ENCODE measurements at regions not wholly inside any gene's neighbourhood (a gene's known extent, or its start where the extent isn't known, plus 50 kb on each side); places are given as distances from the start of the nearest gene placed in this dataset.

DNA sequence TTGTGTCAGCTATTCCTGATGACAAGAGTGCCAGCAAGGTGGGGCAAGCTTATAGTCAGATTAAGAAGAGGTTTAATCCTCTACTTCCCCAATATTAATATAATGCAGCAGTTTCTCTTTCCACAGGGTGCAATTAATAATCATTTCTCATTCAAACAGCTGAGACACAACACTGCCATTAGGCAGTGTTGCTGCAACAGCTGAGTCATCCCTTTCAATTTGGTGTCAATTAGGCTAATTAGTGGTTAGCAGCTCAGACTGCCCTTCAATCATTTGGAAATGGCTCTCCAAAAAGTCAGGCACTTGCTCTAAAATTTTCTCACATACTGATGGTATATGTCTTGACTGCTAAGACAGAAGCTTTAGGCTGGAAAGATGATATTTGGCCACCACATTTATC lies 265.7 kb upstream of the FAM241A start:
- H3K36me3 Mint-ChIP-seq, result no peaks in the 10 kb centered on the region
- no peaks in the 10 kb centered on the region for H3K4me1 Mint-ChIP-seq
- H3K27ac Mint-ChIP-seq, result no peak overlapping the region
- no peaks in the 10 kb centered on the region for H3K9me3 Mint-ChIP-seq
- no peak overlapping the region for H3K4me3 Mint-ChIP-seq
- DNase-seq, result no peak
- peaks cover 0 to 3% (median 0%) of the 10 kb centered on the region in 3 donors for H3K27me3 Mint-ChIP-seq (ENCODE audit: low read depth in 3 of 3)

DNA sequence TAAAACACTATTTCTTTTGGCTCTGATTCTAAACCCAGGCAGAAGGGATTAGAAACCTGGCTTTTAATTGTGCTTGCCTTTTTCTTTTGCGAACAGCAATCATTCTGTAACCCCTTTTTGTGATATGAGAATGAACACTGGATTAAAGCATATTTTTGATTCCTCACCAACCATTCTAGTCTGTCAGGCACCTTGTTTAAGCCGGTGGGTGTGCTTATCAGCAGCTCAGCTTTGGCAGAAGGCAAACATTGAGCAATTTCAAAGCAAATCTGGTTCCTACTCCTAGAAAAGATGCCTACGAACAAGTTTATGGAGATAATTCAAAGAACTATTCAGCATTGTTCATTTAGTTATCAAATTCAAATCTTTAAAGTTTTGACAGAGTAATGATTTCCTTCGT lies 265.1 kb upstream of the FAM241A start:
- Mint-ChIP-seq H3K27me3 (ENCODE audit: low read depth in 3 of 3) (peaks cover 0 to 1% (median 0%) of the 10 kb centered on the region in 3 donors), H3K36me3 (no peaks in the 10 kb centered on the region), H3K4me1 (no peaks in the 10 kb centered on the region), H3K27ac (no peak overlapping the region), H3K4me3 (no peak overlapping the region), H3K9me3 (peaks cover 0 to 3% (median under 1%) of the 10 kb centered on the region in 6 donors)
- DNase-seq, result no peak

DNA sequence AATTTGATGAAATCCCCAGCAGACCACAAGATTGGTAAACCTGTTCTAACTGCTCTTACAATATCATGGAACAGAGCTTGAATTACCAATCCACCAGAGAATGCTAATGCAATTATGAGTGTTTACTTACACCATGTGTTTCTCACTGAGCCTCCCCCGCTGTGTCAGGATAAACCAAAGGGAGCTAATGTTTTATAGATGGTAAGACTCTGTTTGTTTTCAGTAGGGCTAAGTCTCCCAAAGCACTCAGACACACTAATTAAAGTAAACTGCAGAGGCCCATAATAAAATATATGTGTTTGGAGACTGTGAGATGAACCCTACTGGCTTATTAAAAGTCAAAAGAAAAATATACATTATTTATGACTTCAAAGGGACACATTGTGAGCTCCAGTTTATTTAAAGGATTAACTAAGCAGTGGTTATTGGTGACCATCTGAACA lies 261.7 kb upstream of the FAM241A start:
- Mint-ChIP-seq H3K27ac (no peak overlapping the region), H3K9me3 (peaks cover 0 to 5% (median 2%) of the 10 kb centered on the region in 6 donors), H3K36me3 (no peaks in the 10 kb centered on the region), H3K4me1 (no peaks in the 10 kb centered on the region), H3K27me3 (ENCODE audit: low read depth in 3 of 3) (peaks cover 0 to 2% (median 0%) of the 10 kb centered on the region in 3 donors), H3K4me3 (no peak overlapping the region)
- no peak for DNase-seq

DNA sequence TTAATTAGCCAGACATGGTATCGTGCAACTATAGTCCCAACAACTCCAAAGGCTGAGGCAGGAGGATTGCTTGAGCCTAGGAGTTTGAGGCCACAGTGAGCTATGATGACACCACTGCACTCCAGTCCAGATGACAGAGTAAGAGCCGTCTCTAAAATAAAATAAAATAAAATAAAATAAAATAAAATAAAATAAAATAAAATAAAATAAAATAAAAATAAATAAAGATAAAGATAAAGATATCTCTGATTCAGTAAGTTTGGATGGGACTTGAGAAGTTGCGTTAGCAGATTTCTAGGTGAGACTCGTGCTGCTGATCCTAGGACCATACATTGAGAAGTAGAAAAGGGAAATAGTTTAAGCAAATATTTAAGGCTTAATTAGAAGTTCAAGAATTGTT lies 254.8 kb upstream of the FAM241A start:
- no peak for DNase-seq
- no peaks in the 10 kb centered on the region for H3K36me3 Mint-ChIP-seq
- H3K4me3 Mint-ChIP-seq, result no peak overlapping the region
- H3K9me3 Mint-ChIP-seq, result peaks cover 4 to 24% (median 7%) of the 10 kb centered on the region in 6 donors
- no peak overlapping the region for H3K27ac Mint-ChIP-seq
- no peaks in the 10 kb centered on the region for H3K4me1 Mint-ChIP-seq
- H3K27me3 Mint-ChIP-seq (ENCODE audit: low read depth in 3 of 3), result peaks cover 0 to 1% (median 0%) of the 10 kb centered on the region in 3 donors

DNA sequence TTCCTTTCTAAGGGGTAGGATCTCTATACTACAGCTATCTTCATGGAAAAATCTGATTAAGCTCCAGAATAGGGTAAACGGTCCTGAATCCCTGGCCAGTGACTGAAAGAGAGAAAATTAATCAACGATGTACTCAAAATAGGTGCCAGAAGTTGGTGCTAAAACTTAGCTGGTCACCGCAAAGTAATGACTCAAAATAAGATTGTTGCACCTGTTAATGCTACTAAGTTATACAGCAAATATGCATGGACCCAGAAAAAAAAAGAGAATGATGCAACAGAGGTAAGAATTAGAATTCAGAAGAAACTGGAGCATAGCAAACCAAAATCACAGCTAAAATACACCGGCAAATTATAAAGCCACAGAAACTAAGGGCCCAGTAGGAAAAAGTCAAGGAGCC lies 239.7 kb upstream of the FAM241A start:
- Mint-ChIP-seq H3K27me3 (ENCODE audit: low read depth in 3 of 3) (no peaks in the 10 kb centered on the region), H3K27ac (no peak overlapping the region), H3K36me3 (no peaks in the 10 kb centered on the region), H3K9me3 (peaks cover 0 to 6% (median 1%) of the 10 kb centered on the region in 6 donors), H3K4me1 (no peaks in the 10 kb centered on the region), H3K4me3 (no peak overlapping the region)
- no peak for DNase-seq

DNA sequence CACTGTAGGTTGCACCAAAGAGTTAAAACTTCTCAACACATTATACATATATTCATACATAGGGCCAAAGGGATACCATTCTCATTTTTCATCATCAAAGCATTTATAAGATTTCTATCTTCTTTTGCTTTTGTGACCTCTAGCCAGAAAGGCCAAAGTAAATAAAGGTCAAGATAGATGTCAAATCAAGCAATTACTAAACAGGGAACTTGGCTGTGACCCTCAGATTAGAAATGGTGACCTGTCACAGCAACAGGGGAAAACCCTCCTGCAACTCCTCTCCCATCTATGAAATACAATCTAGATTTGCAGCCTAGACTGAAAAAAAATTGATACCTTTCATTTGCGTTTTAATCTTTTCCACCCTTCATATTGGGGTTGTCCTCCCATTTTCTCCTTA lies 225.6 kb upstream of the FAM241A start:
- H3K4me3 Mint-ChIP-seq, result no peak overlapping the region
- no peaks in the 10 kb centered on the region for H3K4me1 Mint-ChIP-seq
- H3K9me3 Mint-ChIP-seq, result peaks cover 2 to 18% (median 8%) of the 10 kb centered on the region in 6 donors
- no peak overlapping the region for H3K27ac Mint-ChIP-seq
- DNase-seq, result no peak
- peaks cover 0 to 2% (median 0%) of the 10 kb centered on the region in 3 donors for H3K27me3 Mint-ChIP-seq (ENCODE audit: low read depth in 3 of 3)
- no peaks in the 10 kb centered on the region for H3K36me3 Mint-ChIP-seq

DNA sequence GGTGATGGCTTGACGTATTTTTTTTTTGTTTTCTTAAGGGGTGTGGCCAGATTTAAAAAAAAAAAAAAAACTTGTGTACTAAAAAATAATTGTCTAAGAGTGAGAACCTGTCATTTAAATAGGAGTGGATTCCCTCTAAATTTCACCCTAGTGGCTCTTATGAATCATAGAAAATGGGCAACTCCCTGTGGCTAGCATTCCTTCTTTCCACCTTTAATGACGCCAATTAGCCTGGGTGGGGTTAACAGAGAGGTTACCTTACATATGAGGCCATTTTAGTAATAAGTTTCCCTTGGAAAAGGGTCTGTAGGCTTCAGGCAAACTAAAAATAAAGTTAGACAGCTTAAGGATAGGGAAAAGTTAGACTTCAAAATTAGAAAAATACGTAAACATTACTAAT lies 223.5 kb upstream of the FAM241A start:
- peaks cover 0 to 7% (median 0%) of the 10 kb centered on the region in 3 donors for H3K27me3 Mint-ChIP-seq (ENCODE audit: low read depth in 3 of 3)
- H3K4me1 Mint-ChIP-seq, result no peaks in the 10 kb centered on the region
- H3K27ac Mint-ChIP-seq, result no peak overlapping the region
- H3K4me3 Mint-ChIP-seq, result no peak overlapping the region
- H3K9me3 Mint-ChIP-seq, result peaks cover 2 to 21% (median 6%) of the 10 kb centered on the region in 6 donors
- DNase-seq, result no peak
- no peaks in the 10 kb centered on the region for H3K36me3 Mint-ChIP-seq

DNA sequence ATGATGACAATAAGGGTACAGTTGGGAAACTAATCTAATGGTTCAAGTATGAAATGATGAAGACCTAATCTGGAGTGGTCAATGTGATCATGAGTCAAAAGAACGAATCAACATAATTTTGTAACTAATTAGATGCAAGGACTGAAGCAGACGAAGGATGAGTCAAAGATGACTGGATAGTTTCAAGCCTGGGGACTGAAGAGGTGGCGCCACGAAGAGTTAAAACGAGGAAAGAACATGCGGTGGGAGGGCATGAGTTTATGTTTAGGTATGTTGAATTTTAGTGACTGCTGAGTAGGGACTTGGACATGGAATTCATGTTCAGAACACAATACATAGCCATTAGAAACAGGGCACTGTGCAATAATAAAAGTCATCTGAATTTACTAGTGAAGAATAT lies 221.5 kb upstream of the FAM241A start:
- no peak for DNase-seq
- H3K9me3 Mint-ChIP-seq, result peaks cover 1 to 18% (median 5%) of the 10 kb centered on the region in 6 donors
- H3K4me3 Mint-ChIP-seq, result no peak overlapping the region
- no peaks in the 10 kb centered on the region for H3K4me1 Mint-ChIP-seq
- no peak overlapping the region for H3K27ac Mint-ChIP-seq
- H3K36me3 Mint-ChIP-seq, result no peaks in the 10 kb centered on the region
- H3K27me3 Mint-ChIP-seq (ENCODE audit: low read depth in 3 of 3), result peaks cover 0 to 7% (median 0%) of the 10 kb centered on the region in 3 donors

DNA sequence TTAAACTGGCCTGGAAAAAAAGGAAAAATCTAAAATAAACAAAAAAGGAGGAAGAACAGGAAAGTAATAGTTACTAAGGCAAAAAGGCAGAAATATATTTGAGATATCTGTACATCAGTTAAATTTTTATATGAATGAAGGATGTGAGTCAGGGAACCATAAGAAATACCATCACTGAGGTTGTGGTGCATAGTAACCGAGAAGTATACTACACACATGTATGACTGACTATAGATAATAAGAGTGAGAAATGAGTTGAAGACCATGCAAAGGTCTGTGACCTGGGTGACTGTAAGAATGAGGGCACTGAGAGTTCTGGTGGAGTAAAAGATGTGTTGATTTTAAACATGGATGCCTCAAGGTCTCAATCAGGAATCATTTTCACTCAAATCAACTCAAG lies 220.6 kb upstream of the FAM241A start:
- Mint-ChIP-seq H3K4me3 (no peak overlapping the region), H3K9me3 (peaks cover 1 to 13% (median 5%) of the 10 kb centered on the region in 6 donors), H3K27ac (no peak overlapping the region), H3K36me3 (no peaks in the 10 kb centered on the region), H3K27me3 (ENCODE audit: low read depth in 3 of 3) (peaks cover 0 to 7% (median 0%) of the 10 kb centered on the region in 3 donors), H3K4me1 (no peaks in the 10 kb centered on the region)
- no peak for DNase-seq

DNA sequence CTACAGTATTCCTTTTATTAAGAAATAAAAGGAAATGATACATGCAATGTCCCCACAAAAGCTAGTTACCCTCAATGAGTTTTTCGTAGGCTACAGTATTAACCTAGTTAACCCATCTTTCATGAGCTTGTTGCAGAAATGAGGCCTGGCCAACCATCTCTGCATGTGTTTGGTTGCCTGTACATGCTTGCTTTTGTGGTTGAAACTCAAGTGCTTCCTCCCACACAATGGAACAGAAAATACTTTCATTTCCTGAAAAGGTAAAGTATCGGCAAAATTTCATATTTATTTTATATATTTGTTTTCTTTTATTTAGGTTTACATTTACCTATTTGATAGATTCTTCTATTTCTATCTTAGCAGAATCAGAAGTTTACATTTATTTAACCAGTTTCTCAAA lies 214.6 kb upstream of the FAM241A start:
- Mint-ChIP-seq H3K27ac (no peak overlapping the region), H3K27me3 (ENCODE audit: low read depth in 3 of 3) (no peaks in the 10 kb centered on the region), H3K36me3 (no peaks in the 10 kb centered on the region), H3K4me1 (no peaks in the 10 kb centered on the region), H3K9me3 (peaks cover 0 to 11% (median 0%) of the 10 kb centered on the region in 6 donors), H3K4me3 (no peak overlapping the region)
- no peak for DNase-seq

DNA sequence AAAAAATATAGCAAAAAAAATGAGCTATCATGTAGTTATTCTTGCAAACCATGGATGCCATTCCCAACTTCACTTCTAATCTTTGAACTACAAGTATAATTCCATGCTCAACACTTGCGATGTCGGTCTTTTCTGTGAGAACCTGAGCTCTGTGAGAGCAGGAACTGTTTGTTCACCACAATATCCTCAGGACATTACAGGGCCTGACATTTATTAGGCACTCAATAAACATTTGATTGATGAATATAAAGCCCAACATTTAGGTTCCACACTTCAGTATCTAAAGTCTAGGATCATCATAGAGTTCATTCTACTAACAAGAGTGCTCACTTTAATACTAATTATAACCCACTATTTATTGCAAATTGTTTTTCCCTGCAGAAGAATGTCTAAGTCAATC lies 211.6 kb upstream of the FAM241A start:
- H3K27ac Mint-ChIP-seq, result no peak overlapping the region
- H3K4me1 Mint-ChIP-seq, result no peaks in the 10 kb centered on the region
- no peaks in the 10 kb centered on the region for H3K36me3 Mint-ChIP-seq
- peaks cover 0 to 8% (median 0%) of the 10 kb centered on the region in 6 donors for H3K9me3 Mint-ChIP-seq
- no peak for DNase-seq
- peaks cover 0 to 2% (median 0%) of the 10 kb centered on the region in 3 donors for H3K27me3 Mint-ChIP-seq (ENCODE audit: low read depth in 3 of 3)
- H3K4me3 Mint-ChIP-seq, result no peak overlapping the region

DNA sequence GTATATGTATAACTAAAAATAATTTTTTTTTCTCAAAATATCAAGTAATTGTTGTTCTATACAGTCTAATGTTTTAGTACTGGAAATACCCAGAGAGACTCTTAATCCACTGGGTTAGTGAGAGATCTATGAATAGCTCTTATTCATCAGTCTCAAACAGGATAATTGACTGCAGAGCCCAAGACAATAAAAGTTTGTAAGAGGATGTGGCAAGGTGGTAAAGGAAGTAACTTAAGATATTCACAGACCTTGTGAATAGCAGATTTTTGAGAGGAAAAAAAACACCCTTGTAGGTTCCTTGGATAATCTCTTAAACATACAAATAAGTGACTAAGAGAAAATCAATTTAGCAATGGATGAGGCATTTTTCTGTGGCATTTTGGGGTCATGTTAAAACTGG lies 210.9 kb upstream of the FAM241A start:
- Mint-ChIP-seq H3K4me1 (no peaks in the 10 kb centered on the region), H3K9me3 (peaks cover 0 to 11% (median 0%) of the 10 kb centered on the region in 6 donors), H3K36me3 (no peaks in the 10 kb centered on the region), H3K27ac (no peak overlapping the region), H3K27me3 (ENCODE audit: low read depth in 3 of 3) (peaks cover 0 to 2% (median 0%) of the 10 kb centered on the region in 3 donors), H3K4me3 (no peak overlapping the region)
- DNase-seq, result no peak

DNA sequence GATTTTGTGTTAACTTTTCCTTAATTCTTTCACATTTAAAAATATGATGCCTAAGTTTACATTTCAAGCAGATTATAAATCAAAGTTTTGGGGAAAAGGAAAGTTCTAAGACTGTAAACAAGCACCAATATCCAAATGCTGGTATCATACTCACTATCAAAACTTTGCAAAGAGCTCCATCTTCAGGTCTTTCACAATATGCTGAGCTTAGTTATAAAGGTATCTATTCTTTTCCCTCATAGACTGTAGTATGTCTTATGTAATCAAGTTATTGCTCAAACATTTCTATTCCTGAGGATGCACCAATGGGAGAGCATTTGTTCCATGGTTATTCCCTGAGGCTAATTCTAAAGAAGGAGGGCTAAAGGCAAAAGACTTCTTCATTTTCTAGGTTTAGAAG lies 207.9 kb upstream of the FAM241A start:
- H3K27me3 Mint-ChIP-seq (ENCODE audit: low read depth in 3 of 3), result peaks cover 0 to 2% (median 0%) of the 10 kb centered on the region in 3 donors
- DNase-seq, result no peak
- no peak overlapping the region for H3K27ac Mint-ChIP-seq
- no peaks in the 10 kb centered on the region for H3K36me3 Mint-ChIP-seq
- H3K4me1 Mint-ChIP-seq, result no peaks in the 10 kb centered on the region
- no peak overlapping the region for H3K4me3 Mint-ChIP-seq
- peaks cover 0 to 11% (median 0%) of the 10 kb centered on the region in 6 donors for H3K9me3 Mint-ChIP-seq

DNA sequence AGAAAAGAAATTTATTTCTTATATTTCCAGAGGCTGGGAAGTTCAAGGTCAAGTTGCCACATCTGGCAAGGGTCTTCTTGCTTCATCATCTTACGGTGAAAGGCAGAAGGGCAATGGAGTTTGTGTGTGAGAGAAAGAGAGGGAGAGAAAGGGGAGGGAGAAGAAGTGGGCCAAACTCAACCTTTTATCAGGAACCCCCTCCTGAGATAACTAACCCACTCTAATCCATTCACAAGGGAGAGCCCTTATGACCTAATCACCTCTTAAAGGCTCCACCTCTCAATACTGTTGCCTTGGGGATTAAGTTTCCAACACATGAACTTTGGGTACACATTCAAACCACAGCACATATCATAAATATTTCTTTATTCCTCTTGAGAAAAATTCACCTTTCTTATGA lies 203.3 kb upstream of the FAM241A start:
- Mint-ChIP-seq H3K27me3 (ENCODE audit: low read depth in 3 of 3) (peaks cover 0 to 3% (median 2%) of the 10 kb centered on the region in 3 donors), H3K4me3 (no peak overlapping the region), H3K9me3 (peaks cover 0 to 9% (median 4%) of the 10 kb centered on the region in 6 donors), H3K36me3 (no peaks in the 10 kb centered on the region), H3K27ac (no peak overlapping the region), H3K4me1 (no peaks in the 10 kb centered on the region)
- DNase-seq, result no peak

DNA sequence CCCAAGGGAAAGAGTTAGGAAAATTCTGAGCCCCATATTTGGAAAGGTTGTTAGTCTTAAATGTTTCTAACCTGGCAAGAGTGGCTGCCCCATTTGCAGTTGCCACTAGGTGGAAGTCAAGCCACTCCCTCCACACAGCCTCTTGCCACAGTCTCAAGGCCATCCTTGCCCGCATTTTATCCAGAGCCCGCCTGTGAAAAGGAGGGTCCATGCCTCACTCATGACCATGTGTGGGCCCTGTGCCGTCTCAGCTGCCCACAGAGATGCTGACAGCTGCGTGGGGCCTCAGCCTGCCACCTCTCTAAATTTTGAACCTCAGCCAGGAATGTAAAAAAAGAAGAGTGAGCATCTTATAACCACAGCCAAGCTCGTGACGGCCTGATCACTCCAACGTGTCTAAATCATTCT lies 201.5 kb upstream of the FAM241A start:
- no peaks in the 10 kb centered on the region for H3K4me1 Mint-ChIP-seq
- peaks cover 0 to 3% (median 0%) of the 10 kb centered on the region in 3 donors for H3K27me3 Mint-ChIP-seq (ENCODE audit: low read depth in 3 of 3)
- no peak overlapping the region for H3K4me3 Mint-ChIP-seq
- H3K27ac Mint-ChIP-seq, result no peak overlapping the region
- no peak for DNase-seq
- H3K36me3 Mint-ChIP-seq, result no peaks in the 10 kb centered on the region
- peaks cover 0 to 7% (median 1%) of the 10 kb centered on the region in 6 donors for H3K9me3 Mint-ChIP-seq

All from immature natural killer cell (primary cell).